Bronchial epithelial cell (primary cell): ENCODE measurements at regions not wholly inside any gene's neighbourhood (a gene's known extent, or its start where the extent isn't known, plus 50 kb on each side); places are given as distances from the start of the nearest gene placed in this dataset.
"Not testable (repeated sequence)": the region's sequence is repeated elsewhere in the genome, so short reads cannot be mapped to it uniquely, and the experiment has no call there.

Source experiments
- DNase-seq: peaks from one replicate; pipeline ENCODE4 v3.0.0-alpha.2; 2010; ENCODE audit warnings: low read depth
- FAIRE-seq: peaks from 2 replicates; lab custom pipeline; 2011; peaks lifted over from hg19 to GRCh38; lab: Jason Lieb, UNC
- H3K27me3 ChIP-seq: 2 replicates; pipeline ENCODE4 v1.5.1; 2011; ENCODE audit warnings: low read length; ENCODE audit not compliant: control insufficient read depth, insufficient read depth
- H3K36me3 ChIP-seq: 2 replicates; pipeline ENCODE4 v1.5.1; 2011; ENCODE audit warnings: low read length; ENCODE audit not compliant: control insufficient read depth, insufficient read depth
- H3K4me3 ChIP-seq: 2 replicates; pipeline ENCODE4 v1.5.1; 2011; ENCODE audit warnings: mild to moderate bottlenecking, low read depth, low read length, control low read depth
- CTCF ChIP-seq: IDR thresholded peaks from 2 replicates; pipeline ENCODE4 v1.5.1; 2011; ENCODE audit warnings: mild to moderate bottlenecking, moderate library complexity, low read length, control low read depth, inconsistent platforms; ENCODE audit not compliant: insufficient read depth, severe bottlenecking

GRCh38 chr6:115443825-115444478 lies 616.7 kb downstream of the FRK start:
- no peak overlapping the region for H3K4me3 ChIP-seq
- DNase-seq (no peak), FAIRE-seq (no peak)
- no peaks in the 10 kb centered on the region for H3K36me3 ChIP-seq
- no peak for TF ChIP-seq CTCF
- no peaks in the 10 kb centered on the region for H3K27me3 ChIP-seq

DNA sequence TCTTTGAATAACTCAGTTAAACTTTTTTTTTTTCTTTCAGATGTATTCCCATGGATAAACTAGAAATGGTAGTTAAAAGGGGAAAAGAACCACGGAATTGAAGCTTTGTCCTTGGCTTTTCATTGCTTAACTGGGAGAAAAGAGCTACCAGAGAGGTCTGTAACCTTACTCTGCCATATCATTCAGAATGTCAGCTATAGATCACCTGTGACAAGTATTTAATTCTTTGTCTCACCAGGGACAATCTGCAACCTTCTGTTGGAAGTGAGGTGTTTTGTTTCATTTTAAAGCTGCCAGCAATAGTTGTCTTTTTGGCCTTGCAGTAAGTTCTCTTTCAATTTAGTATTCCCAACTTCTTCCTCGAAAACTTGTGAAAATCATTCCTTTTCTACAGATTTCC lies 618.4 kb downstream of the FRK start:
- no peaks in the 10 kb centered on the region for H3K36me3 ChIP-seq
- no peak overlapping the region for H3K4me3 ChIP-seq
- no peak for TF ChIP-seq CTCF
- no peaks in the 10 kb centered on the region for H3K27me3 ChIP-seq
- DNase-seq (no peak), FAIRE-seq (no peak)

DNA sequence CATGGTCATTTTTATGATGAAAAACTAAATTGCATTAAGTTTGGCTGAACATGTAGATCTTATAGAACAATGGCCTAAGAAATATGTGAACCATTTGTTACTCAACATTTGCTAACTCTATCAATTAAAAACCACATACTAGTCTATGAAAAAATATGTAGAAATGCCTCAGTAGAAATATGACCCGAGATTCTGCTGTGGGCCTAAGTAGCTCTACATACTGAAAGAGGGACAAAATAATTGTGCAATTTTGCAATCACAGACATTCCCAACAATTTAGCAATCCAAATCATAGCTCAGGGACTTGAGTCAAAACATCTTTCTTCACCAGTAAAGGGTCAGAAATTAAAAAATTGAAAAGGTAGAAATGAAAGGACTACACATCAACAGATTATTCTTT lies 619.0 kb downstream of the FRK start:
- DNase-seq (no peak), FAIRE-seq (no peak)
- no peak for TF ChIP-seq CTCF

DNA sequence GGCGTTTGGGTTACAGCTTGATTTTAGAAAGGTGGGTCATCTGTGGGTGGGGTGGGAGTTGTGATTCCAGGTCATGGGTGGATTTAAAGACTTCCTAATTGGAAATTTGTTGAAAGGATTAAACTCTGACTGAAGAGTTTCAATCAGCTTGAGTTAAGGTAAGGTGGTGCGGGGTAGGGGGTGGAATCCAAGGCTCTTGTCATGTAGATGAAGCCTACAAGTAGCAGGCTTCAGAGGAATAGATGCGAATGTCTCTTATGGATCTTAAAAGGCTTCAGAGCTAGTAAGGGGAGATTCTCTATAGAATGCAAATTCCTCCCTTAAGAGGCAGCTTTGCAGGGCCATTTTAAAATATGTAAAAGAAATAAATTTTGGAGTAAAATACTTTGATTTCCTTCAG lies 645.3 kb downstream of the FRK start:
- DNase-seq: no peak
- H3K36me3 ChIP-seq: no peaks in the 10 kb centered on the region
- no peak for FAIRE-seq
- no peaks in the 10 kb centered on the region for H3K27me3 ChIP-seq
- TF ChIP-seq CTCF: no peak
- H3K4me3 ChIP-seq: no peak overlapping the region

More for the DNA sequence above, 619.0 kb downstream of the FRK start:
- Histone ChIP-seq H3K27me3 (no peaks in the 10 kb centered on the region), H3K36me3 (no peaks in the 10 kb centered on the region), H3K4me3 (no peak overlapping the region)

- not testable (repeated sequence) for H3K4me3 ChIP-seq, FAIRE-seq, DNase-seq, H3K27me3 ChIP-seq, H3K36me3 ChIP-seq
Measured at GRCh38 chr6:115414916-115415315, 645.8 kb downstream of the FRK start.

DNA sequence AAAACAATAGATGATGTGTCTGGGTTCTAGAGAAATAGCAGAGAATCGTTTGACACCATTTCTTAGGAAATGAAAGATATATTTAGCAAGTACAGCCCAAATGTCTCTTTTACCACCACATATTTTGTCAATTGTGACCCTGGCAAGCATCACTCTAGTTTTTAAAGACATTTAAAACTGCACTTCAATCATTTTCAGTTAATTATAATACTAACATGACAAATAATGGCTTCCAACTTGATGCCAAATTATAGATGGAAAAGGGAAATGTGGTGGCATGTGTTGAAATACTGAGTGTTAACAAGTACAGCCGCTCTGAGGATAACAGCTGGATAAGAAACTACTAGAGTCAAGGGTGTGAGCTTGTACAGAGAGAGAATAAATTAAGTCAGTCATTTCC lies 648.9 kb downstream of the FRK start:
- no peak overlapping the region for H3K4me3 ChIP-seq
- H3K27me3 ChIP-seq: no peaks in the 10 kb centered on the region
- DNase-seq (no peak), FAIRE-seq (no peak)
- H3K36me3 ChIP-seq: no peaks in the 10 kb centered on the region
- no peak for TF ChIP-seq CTCF
